Activated CD8-positive, alpha-beta memory T cell treated with anti-CD3 and anti-CD28 coated beads, Interleukin-2, amount 10 ng/mL, durations not matched to agents 7 days and 5 days (primary cell): ENCODE measurements at regions not wholly inside any gene's neighbourhood (a gene's known extent, or its start where the extent isn't known, plus 50 kb on each side); places are given as distances from the start of the nearest gene placed in this dataset.
A peak's percentile ranks its signal among the peaks of the same experiment; 100 is the strongest.

ENCODE experiments used
- ATAC-seq: fragments of 150-1000 bp; cut with Tn5 transposase; one replicate; pipeline ENCODE4 v1.10.0; 2021; ENCODE audit warnings: moderate library complexity
- CTCF ChIA-PET: fragments of 350-600 bp; sonication (Branson Sonifier 250); formaldehyde crosslinking; loops from one replicate; lab custom pipeline; 2021; ENCODE audit warnings: antibody characterized with exemption; lab: Charles Lee
- DNase-seq: peaks from one replicate; pipeline ENCODE4 v3.0.0-alpha.2; 2020
- H3K27ac Mint-ChIP-seq: one replicate; pipeline ENCODE4 v1.8.0; 2021; ENCODE audit warnings: mild to moderate bottlenecking, mixed read lengths
- H3K27me3 Mint-ChIP-seq: one replicate; pipeline ENCODE4 v1.8.0; 2021; ENCODE audit warnings: mixed read lengths
- H3K36me3 Mint-ChIP-seq: one replicate; pipeline ENCODE4 v1.8.0; 2021; ENCODE audit warnings: mild to moderate bottlenecking, mixed read lengths
- H3K4me1 Mint-ChIP-seq: one replicate; pipeline ENCODE4 v1.8.0; 2021; ENCODE audit warnings: mixed read lengths
- H3K4me3 Mint-ChIP-seq: one replicate; pipeline ENCODE4 v1.8.0; 2021; ENCODE audit warnings: mild to moderate bottlenecking, moderate library complexity, mixed read lengths
- H3K9me3 Mint-ChIP-seq: one replicate; pipeline ENCODE4 v1.8.0; 2022; ENCODE audit warnings: low read depth, mixed read lengths

GRCh38 chr17:68179236-68179925, 68.5 kb upstream of the AMZ2 start:
- CTCF ChIA-PET, result interaction anchor here (1.5 to 13.9 kb wide), 7 partner anchors 12 to 280 kb away, joined by 3 to 278 read pairs (median 15); partner anchors contain the start of genes AMZ2 and WIPI1
- no peak for DNase-seq
- Mint-ChIP-seq H3K27ac (no peak overlapping the region), H3K4me3 (no peak overlapping the region), H3K36me3 (peaks cover 7% of the 10 kb centered on the region), H3K4me1 (peaks cover 47% of the 10 kb centered on the region), H3K27me3 (no peaks in the 10 kb centered on the region), H3K9me3 (peaks cover 2% of the 10 kb centered on the region)
- no peak for ATAC-seq

GRCh38 chr17:68179926-68180285, 67.9 kb upstream of the AMZ2 start:
- Mint-ChIP-seq H3K27me3 (no peaks in the 10 kb centered on the region), H3K4me1 (peaks cover 53% of the 10 kb centered on the region), H3K27ac (no peak overlapping the region), H3K9me3 (peaks cover 2% of the 10 kb centered on the region), H3K36me3 (peaks cover 9% of the 10 kb centered on the region), H3K4me3 (no peak overlapping the region)
- CTCF ChIA-PET, result interaction anchor here (1.3 to 13.9 kb wide), 7 partner anchors 13 to 279 kb away, joined by 3 to 278 read pairs (median 5); partner anchors contain the start of genes AMZ2 and WIPI1
- DNase-seq (no peak), ATAC-seq (no peak)

- ATAC-seq (no peak), DNase-seq (no peak)
- CTCF ChIA-PET, result interaction anchor here (0.7 to 13.9 kb wide), 9 partner anchors 10 to 284 kb away, joined by 3 to 278 read pairs (median 8); partner anchors contain the start of genes AMZ2 and WIPI1
- Mint-ChIP-seq H3K4me3 (peak overlapping the region; percentile 85), H3K27ac (peak overlapping the region; percentile 92), H3K4me1 (peaks cover 59% of the 10 kb centered on the region), H3K9me3 (peaks cover 2% of the 10 kb centered on the region), H3K36me3 (peaks cover 11% of the 10 kb centered on the region), H3K27me3 (no peaks in the 10 kb centered on the region)
Observed at GRCh38 chr17:68182011-68182306, 65.9 kb upstream of the AMZ2 start.

- H3K9me3 Mint-ChIP-seq, result peaks cover 2% of the 10 kb centered on the region
- CTCF ChIA-PET, result interaction anchor here (0.6 to 13.9 kb wide), 10 partner anchors 10 to 276 kb away, joined by 3 to 278 read pairs (median 4); partner anchors contain the start of genes AMZ2, ARSG, SLC16A6 and WIPI1
- DNase-seq (peak; percentile 86), ATAC-seq (peak; percentile 71)
- H3K36me3 Mint-ChIP-seq, result peaks cover 14% of the 10 kb centered on the region
- no peaks in the 10 kb centered on the region for H3K27me3 Mint-ChIP-seq
- peak overlapping the region; percentile 85 for H3K4me3 Mint-ChIP-seq
- H3K27ac Mint-ChIP-seq, result peak overlapping the region; percentile 92
- peaks cover 62% of the 10 kb centered on the region for H3K4me1 Mint-ChIP-seq
Observed at GRCh38 chr17:68182940-68183551, 64.8 kb upstream of the AMZ2 start.

- peak overlapping the region; percentile 92 for H3K27ac Mint-ChIP-seq
- peaks cover 61% of the 10 kb centered on the region for H3K4me1 Mint-ChIP-seq
- peak overlapping the region; percentile 85 for H3K4me3 Mint-ChIP-seq
- H3K9me3 Mint-ChIP-seq, result peaks cover 2% of the 10 kb centered on the region
- H3K36me3 Mint-ChIP-seq, result peaks cover 14% of the 10 kb centered on the region
- CTCF ChIA-PET, result interaction anchor here (1.0 to 13.9 kb wide), 7 partner anchors 11 to 275 kb away, joined by 3 to 278 read pairs (median 5); partner anchors contain the start of genes ARSG, SLC16A6 and WIPI1
- ATAC-seq (no peak), DNase-seq (no peak)
- no peaks in the 10 kb centered on the region for H3K27me3 Mint-ChIP-seq
Observed at GRCh38 chr17:68184141-68184571, 63.7 kb upstream of the AMZ2 start.

GRCh38 chr17:68184816-68185436, 62.9 kb upstream of the AMZ2 start:
- peak overlapping the region; percentile 92 for H3K27ac Mint-ChIP-seq
- peak; percentile 80 for DNase-seq
- CTCF ChIA-PET, result interaction anchor here (1.1 to 13.9 kb wide), 6 partner anchors 8 to 274 kb away, joined by 3 to 278 read pairs (median 11); partner anchors contain the start of gene WIPI1
- peak overlapping the region; percentile 85 for H3K4me3 Mint-ChIP-seq
- peak; percentile 69 for ATAC-seq
- H3K4me1 Mint-ChIP-seq, result peaks cover 63% of the 10 kb centered on the region
- peaks cover 2% of the 10 kb centered on the region for H3K9me3 Mint-ChIP-seq
- peaks cover 17% of the 10 kb centered on the region for H3K36me3 Mint-ChIP-seq
- no peaks in the 10 kb centered on the region for H3K27me3 Mint-ChIP-seq

- DNase-seq, result no peak
- Mint-ChIP-seq H3K4me3 (no peak overlapping the region), H3K27me3 (no peaks in the 10 kb centered on the region), H3K27ac (no peak overlapping the region), H3K9me3 (no peaks in the 10 kb centered on the region), H3K36me3 (peaks cover 15% of the 10 kb centered on the region), H3K4me1 (peaks cover 59% of the 10 kb centered on the region)
- no peak for ATAC-seq
- CTCF ChIA-PET, result interaction anchor here (1.1 to 13.9 kb wide), 4 partner anchors 9 to 164 kb away, joined by 3 to 278 read pairs (median 11); no protein-coding TSS in a partner anchor
Observed at GRCh38 chr17:68185820-68186219, 62.0 kb upstream of the AMZ2 start.

- Mint-ChIP-seq H3K27me3 (peaks cover 15% of the 10 kb centered on the region), H3K36me3 (peaks cover 9% of the 10 kb centered on the region), H3K27ac (no peak overlapping the region), H3K4me3 (no peak overlapping the region), H3K4me1 (peaks cover 19% of the 10 kb centered on the region), H3K9me3 (no peaks in the 10 kb centered on the region)
- ATAC-seq (no peak), DNase-seq (no peak)
- CTCF ChIA-PET, result interaction anchor here (1.1 to 13.9 kb wide), 2 partner anchors 11 to 18 kb away, joined by 3 to 278 read pairs; no protein-coding TSS in a partner anchor
Observed at GRCh38 chr17:68190495-68190894, 57.3 kb upstream of the AMZ2 start.

- Mint-ChIP-seq H3K27ac (no peak overlapping the region), H3K4me1 (peaks cover 26% of the 10 kb centered on the region), H3K36me3 (no peaks in the 10 kb centered on the region), H3K27me3 (peaks cover 49% of the 10 kb centered on the region), H3K9me3 (no peaks in the 10 kb centered on the region), H3K4me3 (peak overlapping the region; percentile 43)
- no peak for ATAC-seq
- CTCF ChIA-PET, result interaction anchor here (0.8 to 14.7 kb wide), 5 partner anchors 9 to 78 kb away, joined by 3 to 278 read pairs (median 6); no protein-coding TSS in a partner anchor
- DNase-seq, result no peak
Observed at GRCh38 chr17:68195667-68196393, 52.0 kb upstream of the AMZ2 start.

GRCh38 chr17:68196394-68197090, 51.3 kb upstream of the AMZ2 start:
- Mint-ChIP-seq H3K27ac (no peak overlapping the region), H3K9me3 (no peaks in the 10 kb centered on the region), H3K4me1 (peaks cover 29% of the 10 kb centered on the region), H3K27me3 (peaks cover 47% of the 10 kb centered on the region), H3K4me3 (peak overlapping the region; percentile 43), H3K36me3 (no peaks in the 10 kb centered on the region)
- ATAC-seq, result no peak
- CTCF ChIA-PET, result interaction anchor here (1.0 to 14.7 kb wide), 5 partner anchors 10 to 77 kb away, joined by 3 to 278 read pairs (median 4); no protein-coding TSS in a partner anchor
- DNase-seq, result no peak

GRCh38 chr17:68197091-68197996, 50.5 kb upstream of the AMZ2 start:
- H3K9me3 Mint-ChIP-seq, result no peaks in the 10 kb centered on the region
- CTCF ChIA-PET, result interaction anchor here (1.0 to 14.7 kb wide), 5 partner anchors 9 to 76 kb away, joined by 3 to 278 read pairs (median 4); no protein-coding TSS in a partner anchor

More at GRCh38 chr17:68197091-68197996, 50.5 kb upstream of the AMZ2 start:
- Mint-ChIP-seq H3K27ac (no peak overlapping the region), H3K4me3 (peak overlapping the region; percentile 42), H3K4me1 (peaks cover 29% of the 10 kb centered on the region), H3K27me3 (peaks cover 43% of the 10 kb centered on the region), H3K36me3 (no peaks in the 10 kb centered on the region)
- DNase-seq (peak; percentile 57), ATAC-seq (peak; percentile 12)
